GM12878 (cell line): ENCODE measurements at regions not wholly inside any gene's neighbourhood (a gene's known extent, or its start where the extent isn't known, plus 50 kb on each side); places are given as distances from the start of the nearest gene placed in this dataset.

ENCODE experiments used
- ATAC-seq: fragments of 200-7000 bp; cut with Tn5 transposase; 3 replicates; pipeline ENCODE4 v1.9.1; 2020; ENCODE audit warnings: mild to moderate bottlenecking, moderate library complexity
- BruUV-seq: library from RNA; stranded (reverse); fragments of 400-500 nt; replicated peaks from 2 replicates; lab custom pipeline; 2021; lab: Mats Ljungman, UMichigan
- CTCF ChIA-PET: fragments of 300-600 bp; sonication (Branson Sonifier 250); formaldehyde crosslinking; extraction: SDS; loops from one replicate; lab custom pipeline; 2021; ENCODE audit warnings: inconsistent platforms; lab: Yijun Ruan, JAX
- POLR2A ChIA-PET: fragments of 350-600 bp; formaldehyde crosslinking; extraction: SDS; loops from one replicate; lab custom pipeline; 2021; ENCODE audit warnings: inconsistent platforms; lab: Charles Lee
- RAD21 ChIA-PET: fragments of 300-600 bp; sonication (Branson Sonifier 250); formaldehyde crosslinking; loops from one replicate; lab custom pipeline; 2023; ENCODE audit warnings: antibody characterized with exemption; ENCODE audit not compliant: unreplicated experiment; lab: Charles Lee
- SMC1A ChIA-PET: fragments of 300-600 bp; sonication (Branson Sonifier 250); formaldehyde crosslinking; loops from one replicate; lab custom pipeline; 2023; ENCODE audit not compliant: unreplicated experiment, uncharacterized antibody; lab: Charles Lee
- DNase-seq: peaks from one replicate; pipeline ENCODE4 v3.0.0-alpha.2; 2011; ENCODE audit warnings: low read depth, low spot score
- FAIRE-seq: peaks from 3 replicates; lab custom pipeline; 2011; peaks lifted over from hg19 to GRCh38; lab: Jason Lieb, UNC
- H2AFZ ChIP-seq: 2 replicates; pipeline ENCODE4 v1.6.0; 2011; ENCODE audit warnings: low read depth, low read length, control low read depth; ENCODE audit not compliant: control insufficient read depth
- H3K27ac ChIP-seq: 2 replicates; pipeline ENCODE4 v1.5.1; 2011; ENCODE audit warnings: control low read depth; ENCODE audit not compliant: control insufficient read depth, insufficient read depth
- H3K27me3 ChIP-seq, 2 experiments: replicated peaks in 1 of 2; 2 replicates each; pipeline versions ENCODE4 v1.6.0 to v1.6.1; 2011; ENCODE audit warnings: low read length in 1 of 2; ENCODE audit not compliant: control insufficient read depth in 2 of 2, insufficient read depth in 2 of 2
- H3K36me3 ChIP-seq, 2 experiments: 2 replicates each; pipeline ENCODE4 v1.5.1; 2011; ENCODE audit warnings: low read length in 1 of 2; ENCODE audit not compliant: control insufficient read depth in 2 of 2, insufficient read depth in 2 of 2
- H3K4me1 ChIP-seq: 2 replicates; pipeline ENCODE4 v1.6.1; 2011; ENCODE audit warnings: mild to moderate bottlenecking, low read length, moderate library complexity, mixed read lengths; ENCODE audit not compliant: control insufficient read depth, insufficient read depth
- H3K4me2 ChIP-seq: 2 replicates; pipeline ENCODE4 v1.6.0; 2011; ENCODE audit warnings: control low read depth; ENCODE audit not compliant: control insufficient read depth, insufficient read depth
- H3K4me3 ChIP-seq: fragments of 200-600 bp; sonication (generic); 2 replicates; pipeline ENCODE4 v1.5.1; 2016
- H3K79me2 ChIP-seq: 2 replicates; pipeline ENCODE4 v1.6.0; 2011; ENCODE audit warnings: low read length; ENCODE audit not compliant: control insufficient read depth, insufficient read depth
- H3K9ac ChIP-seq: 2 replicates; pipeline ENCODE4 v1.8.0; 2011; ENCODE audit warnings: low read length, control low read depth, mixed read lengths; ENCODE audit not compliant: control insufficient read depth, insufficient read depth
- H3K9me3 ChIP-seq: replicated peaks from 3 replicates; pipeline ENCODE4 v1.5.1; 2011; ENCODE audit warnings: mild to moderate bottlenecking, low read length; ENCODE audit not compliant: control insufficient read depth, insufficient read depth
- H4K20me1 ChIP-seq: 2 replicates; pipeline ENCODE4 v1.6.0; 2011; ENCODE audit not compliant: control insufficient read depth, insufficient read depth
- ATF7 ChIP-seq: fragments of 450-650 bp; IDR thresholded peaks from 2 replicates; pipeline ENCODE4 v1.6.1; 2016; ENCODE audit warnings: low read depth, mild to moderate bottlenecking
- CBFB ChIP-seq: IDR thresholded peaks from 2 replicates; pipeline ENCODE4 v1.6.1; 2016; ENCODE audit warnings: antibody characterized with exemption, low read depth
- CHD1 ChIP-seq: IDR thresholded peaks from 2 replicates; pipeline ENCODE4 v1.6.1; 2012; ENCODE audit warnings: low read depth, low read length, improper control_type of control experiment
- CHD4 ChIP-seq: fragments of 200-600 bp; sonication (generic); IDR thresholded peaks from 2 replicates; pipeline ENCODE4 v1.6.1; 2016; ENCODE audit warnings: mild to moderate bottlenecking
- CREB1 ChIP-seq: IDR thresholded peaks from 2 replicates; pipeline ENCODE4 v1.6.1; 2012; ENCODE audit warnings: low read depth, mild to moderate bottlenecking, inconsistent platforms
- CREM ChIP-seq: IDR thresholded peaks from 2 replicates; pipeline ENCODE4 v1.6.1; 2014; ENCODE audit warnings: antibody characterized with exemption, low read depth
- MEF2A ChIP-seq: IDR thresholded peaks from 2 replicates; pipeline ENCODE4 v1.6.1; 2011; ENCODE audit warnings: low read depth, mild to moderate bottlenecking, low read length, moderate library complexity; ENCODE audit not compliant: insufficient read depth
- PML ChIP-seq: IDR thresholded peaks from 2 replicates; pipeline ENCODE4 v1.6.1; 2012; ENCODE audit warnings: low read length, inconsistent platforms
- POLR2AphosphoS2 ChIP-seq: IDR thresholded peaks from 2 replicates; pipeline ENCODE4 v1.6.1; 2011; ENCODE audit warnings: low read depth, mild to moderate bottlenecking, low read length, improper control_type of control experiment, moderate library complexity
- POLR2AphosphoS5 ChIP-seq: IDR thresholded peaks from 2 replicates; pipeline ENCODE4 v1.6.1; 2011; ENCODE audit warnings: mild to moderate bottlenecking, low read length, inconsistent platforms
- SIN3A ChIP-seq: IDR thresholded peaks from 2 replicates; pipeline ENCODE4 v1.6.1; 2012; ENCODE audit warnings: low read depth, low read length, improper control_type of control experiment
- SKIL ChIP-seq: fragments of 450-650 bp; IDR thresholded peaks from 2 replicates; pipeline ENCODE4 v1.6.1; 2017; ENCODE audit warnings: mild to moderate bottlenecking, low read depth, inconsistent platforms; ENCODE audit not compliant: poor library complexity, severe bottlenecking
- SREBF2 ChIP-seq: IDR thresholded peaks from 2 replicates; pipeline ENCODE4 v1.6.1; 2012; ENCODE audit warnings: mild to moderate bottlenecking, low read length
- SUPT20H ChIP-seq: IDR thresholded peaks from 2 replicates; pipeline ENCODE4 v1.6.1; 2011; ENCODE audit warnings: low read depth, mild to moderate bottlenecking, low read length, moderate library complexity, borderline replicate concordance; ENCODE audit not compliant: control insufficient read depth
- in situ Hi-C: fragments of 300-500 bp; cut with MboI; formaldehyde crosslinking; loops from 9 replicates; pipeline ENCODE4 v1.14.3; 2018; ENCODE audit warnings: mixed read lengths
- intact Hi-C: fragments of 100-400 bp; cut with micrococcal nuclease; formaldehyde crosslinking; loops from one replicate; pipeline ENCODE4 v1.14.2; 2022; ENCODE audit not compliant: unreplicated experiment
- TF ChIP-seq, protein P1 (sequence below): fragments of 450-650 bp; IDR thresholded peaks from 2 replicates; pipeline ENCODE4 v1.6.1; 2017; ENCODE audit warnings: low read depth, mild to moderate bottlenecking, moderate library complexity
- TF ChIP-seq, protein P2 (sequence below): IDR thresholded peaks from 2 replicates; pipeline ENCODE4 v1.6.1; 2012; ENCODE audit warnings: mild to moderate bottlenecking, low read depth, low read length
- TF ChIP-seq, protein P3 (sequence below): fragments of 450-650 bp; IDR thresholded peaks from 2 replicates; pipeline ENCODE4 v1.6.1; 2017; ENCODE audit warnings: mild to moderate bottlenecking

- H3K9me3 ChIP-seq: no peaks in the 10 kb centered on the region; the same call in 2 of the 3 replicates
- H3K4me3 ChIP-seq: no peak overlapping the region
- DNase-seq (no peak), FAIRE-seq (no peak), ATAC-seq (no peak)
- in situ Hi-C loops (no loop called here), intact Hi-C loops (no loop called here)
- ChIA-PET POLR2A (no interaction called here), CTCF (no interaction called here), SMC1A (interaction anchor here (2.4 kb wide), 1 partner anchor 11 kb away, joined by 7 read pairs; no protein-coding TSS in a partner anchor), RAD21 (no interaction called here)
- no peak overlapping the region for H3K4me2 ChIP-seq
- no TSS peak for BruUV-seq
- H4K20me1 ChIP-seq: no peaks in the 10 kb centered on the region
- no peaks in the 10 kb centered on the region for H3K36me3 ChIP-seq
- H3K9ac ChIP-seq: no peak overlapping the region
- H3K27me3 ChIP-seq: no peaks in the 10 kb centered on the region
- H2AFZ ChIP-seq: no peak overlapping the region
- H3K4me1 ChIP-seq: no peaks in the 10 kb centered on the region
- H3K27ac ChIP-seq: no peak overlapping the region
- no peaks in the 10 kb centered on the region for H3K79me2 ChIP-seq
- no peak for TF ChIP-seq CBFB
- TF ChIP-seq SREBF2: no peak
- no peak for TF ChIP-seq CHD1
- TF ChIP-seq, protein P1, sequence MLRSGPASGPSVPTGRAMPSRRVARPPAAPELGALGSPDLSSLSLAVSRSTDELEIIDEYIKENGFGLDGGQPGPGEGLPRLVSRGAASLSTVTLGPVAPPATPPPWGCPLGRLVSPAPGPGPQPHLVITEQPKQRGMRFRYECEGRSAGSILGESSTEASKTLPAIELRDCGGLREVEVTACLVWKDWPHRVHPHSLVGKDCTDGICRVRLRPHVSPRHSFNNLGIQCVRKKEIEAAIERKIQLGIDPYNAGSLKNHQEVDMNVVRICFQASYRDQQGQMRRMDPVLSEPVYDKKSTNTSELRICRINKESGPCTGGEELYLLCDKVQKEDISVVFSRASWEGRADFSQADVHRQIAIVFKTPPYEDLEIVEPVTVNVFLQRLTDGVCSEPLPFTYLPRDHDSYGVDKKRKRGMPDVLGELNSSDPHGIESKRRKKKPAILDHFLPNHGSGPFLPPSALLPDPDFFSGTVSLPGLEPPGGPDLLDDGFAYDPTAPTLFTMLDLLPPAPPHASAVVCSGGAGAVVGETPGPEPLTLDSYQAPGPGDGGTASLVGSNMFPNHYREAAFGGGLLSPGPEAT: no peak
- TF ChIP-seq POLR2AphosphoS2: no peak
- no peak for TF ChIP-seq CHD4
- TF ChIP-seq CREB1: no peak
- TF ChIP-seq, protein P2, sequence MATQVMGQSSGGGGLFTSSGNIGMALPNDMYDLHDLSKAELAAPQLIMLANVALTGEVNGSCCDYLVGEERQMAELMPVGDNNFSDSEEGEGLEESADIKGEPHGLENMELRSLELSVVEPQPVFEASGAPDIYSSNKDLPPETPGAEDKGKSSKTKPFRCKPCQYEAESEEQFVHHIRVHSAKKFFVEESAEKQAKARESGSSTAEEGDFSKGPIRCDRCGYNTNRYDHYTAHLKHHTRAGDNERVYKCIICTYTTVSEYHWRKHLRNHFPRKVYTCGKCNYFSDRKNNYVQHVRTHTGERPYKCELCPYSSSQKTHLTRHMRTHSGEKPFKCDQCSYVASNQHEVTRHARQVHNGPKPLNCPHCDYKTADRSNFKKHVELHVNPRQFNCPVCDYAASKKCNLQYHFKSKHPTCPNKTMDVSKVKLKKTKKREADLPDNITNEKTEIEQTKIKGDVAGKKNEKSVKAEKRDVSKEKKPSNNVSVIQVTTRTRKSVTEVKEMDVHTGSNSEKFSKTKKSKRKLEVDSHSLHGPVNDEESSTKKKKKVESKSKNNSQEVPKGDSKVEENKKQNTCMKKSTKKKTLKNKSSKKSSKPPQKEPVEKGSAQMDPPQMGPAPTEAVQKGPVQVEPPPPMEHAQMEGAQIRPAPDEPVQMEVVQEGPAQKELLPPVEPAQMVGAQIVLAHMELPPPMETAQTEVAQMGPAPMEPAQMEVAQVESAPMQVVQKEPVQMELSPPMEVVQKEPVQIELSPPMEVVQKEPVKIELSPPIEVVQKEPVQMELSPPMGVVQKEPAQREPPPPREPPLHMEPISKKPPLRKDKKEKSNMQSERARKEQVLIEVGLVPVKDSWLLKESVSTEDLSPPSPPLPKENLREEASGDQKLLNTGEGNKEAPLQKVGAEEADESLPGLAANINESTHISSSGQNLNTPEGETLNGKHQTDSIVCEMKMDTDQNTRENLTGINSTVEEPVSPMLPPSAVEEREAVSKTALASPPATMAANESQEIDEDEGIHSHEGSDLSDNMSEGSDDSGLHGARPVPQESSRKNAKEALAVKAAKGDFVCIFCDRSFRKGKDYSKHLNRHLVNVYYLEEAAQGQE: no peak
- TF ChIP-seq, protein P3, sequence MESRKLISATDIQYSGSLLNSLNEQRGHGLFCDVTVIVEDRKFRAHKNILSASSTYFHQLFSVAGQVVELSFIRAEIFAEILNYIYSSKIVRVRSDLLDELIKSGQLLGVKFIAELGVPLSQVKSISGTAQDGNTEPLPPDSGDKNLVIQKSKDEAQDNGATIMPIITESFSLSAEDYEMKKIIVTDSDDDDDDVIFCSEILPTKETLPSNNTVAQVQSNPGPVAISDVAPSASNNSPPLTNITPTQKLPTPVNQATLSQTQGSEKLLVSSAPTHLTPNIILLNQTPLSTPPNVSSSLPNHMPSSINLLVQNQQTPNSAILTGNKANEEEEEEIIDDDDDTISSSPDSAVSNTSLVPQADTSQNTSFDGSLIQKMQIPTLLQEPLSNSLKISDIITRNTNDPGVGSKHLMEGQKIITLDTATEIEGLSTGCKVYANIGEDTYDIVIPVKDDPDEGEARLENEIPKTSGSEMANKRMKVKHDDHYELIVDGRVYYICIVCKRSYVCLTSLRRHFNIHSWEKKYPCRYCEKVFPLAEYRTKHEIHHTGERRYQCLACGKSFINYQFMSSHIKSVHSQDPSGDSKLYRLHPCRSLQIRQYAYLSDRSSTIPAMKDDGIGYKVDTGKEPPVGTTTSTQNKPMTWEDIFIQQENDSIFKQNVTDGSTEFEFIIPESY: no peak
- no peak for TF ChIP-seq MEF2A
- TF ChIP-seq POLR2AphosphoS5: no peak
- no peak for TF ChIP-seq SKIL
- no peak for TF ChIP-seq SUPT20H
- TF ChIP-seq PML: no peak
- TF ChIP-seq CREM: no peak
- TF ChIP-seq ATF7: no peak
- no peak for TF ChIP-seq SIN3A
Observed at GRCh38 chr2:7584017-7584416, 666.8 kb downstream of the RNF144A start.
